K562 (cell line): ENCODE measurements at regions not wholly inside any gene's neighbourhood (a gene's known extent, or its start where the extent isn't known, plus 50 kb on each side); places are given as distances from the start of the nearest gene placed in this dataset.

Experiments
- E2F5 ChIP-seq: sonication (generic); formaldehyde crosslinking; IDR thresholded peaks from 2 replicates; pipeline ENCODE4 v1.8.0; 2022; ENCODE audit warnings: mild to moderate bottlenecking, missing genetic modification reagents
- ELF2 ChIP-seq: fragments of 250-450 bp; sonication (Bioruptor Pico); IDR thresholded peaks from 2 replicates; pipeline ENCODE4 v1.5.0; 2021; ENCODE audit warnings: mild to moderate bottlenecking
- ETS2 ChIP-seq: IDR thresholded peaks from 2 replicates; pipeline ENCODE4 v1.6.1; 2016; ENCODE audit warnings: borderline replicate concordance, missing genetic modification characterization, mild to moderate bottlenecking, moderate library complexity, missing compliant biosample characterization; ENCODE audit not compliant: poor library complexity, severe bottlenecking
- FOXM1 ChIP-seq, 2 experiments: fragments of 450-650 bp in 1 of 2; sonication (generic) in 1 of 2; formaldehyde crosslinking in 1 of 2; IDR thresholded peaks; 2 replicates each; pipeline versions ENCODE4 v1.6.1 to v1.9.0; 2017 to 2022; ENCODE audit warnings: low read depth in 2 of 2, mild to moderate bottlenecking in 2 of 2, missing genetic modification reagents in 1 of 2, moderate library complexity in 1 of 2
- NR3C1 ChIP-seq: sonication (generic); formaldehyde crosslinking; IDR thresholded peaks from 2 replicates; pipeline ENCODE4 v1.8.1; 2022; ENCODE audit warnings: missing genetic modification reagents
- PHTF2 ChIP-seq: fragments of 250-450 bp; sonication (Bioruptor Pico); IDR thresholded peaks from 2 replicates; pipeline ENCODE4 v1.5.0; 2021; ENCODE audit warnings: mild to moderate bottlenecking
- ZNF263 ChIP-seq: sonication (generic); formaldehyde crosslinking; IDR thresholded peaks from 2 replicates; pipeline ENCODE4 v1.8.0; 2022; ENCODE audit warnings: mild to moderate bottlenecking, missing genetic modification reagents, borderline replicate concordance
- ZNF609 ChIP-seq: sonication (generic); formaldehyde crosslinking; IDR thresholded peaks from 2 replicates; pipeline ENCODE4 v1.8.1; 2023; ENCODE audit warnings: missing genetic modification reagents, mild to moderate bottlenecking, borderline replicate concordance
- TF ChIP-seq, protein P1 (sequence below): fragments of 450-650 bp; IDR thresholded peaks from 2 replicates; pipeline ENCODE4 v1.6.1; 2016; ENCODE audit warnings: mild to moderate bottlenecking, moderate library complexity

DNA sequence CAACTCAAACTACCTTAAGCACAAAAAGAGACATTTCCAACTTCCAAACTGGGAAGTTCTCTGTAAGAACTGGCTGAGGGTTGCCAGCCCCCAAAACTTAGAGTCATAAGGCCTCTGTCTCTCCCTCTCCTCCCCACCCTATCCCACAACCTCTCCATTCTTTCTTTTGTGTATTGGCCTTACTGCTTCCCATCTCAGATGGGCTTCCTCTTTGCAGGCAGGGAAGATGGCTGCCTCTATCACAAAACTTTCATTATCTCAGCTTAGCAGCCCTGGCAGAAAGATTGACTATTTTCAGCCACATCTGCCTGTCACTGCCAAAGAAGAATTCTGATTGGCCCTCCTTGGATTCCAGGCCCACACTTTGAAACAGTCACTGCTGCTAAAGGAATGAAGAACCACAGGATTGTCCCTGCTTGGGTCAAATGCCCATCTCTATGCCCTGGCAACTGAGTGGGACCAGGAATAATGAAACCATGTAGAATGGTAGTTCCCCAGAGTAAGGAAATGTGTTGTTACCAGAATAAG lies 58.0 kb upstream of the PRKAR2B start (continued):
- TF ChIP-seq FOXM1 (IDR thresholded peaks at IDR 0.05; ENCODE audit: low read depth) (peak; percentile 47; the same call in 1 of the 2 replicates), FOXM1 (CRISPR knock-in tag; IDR thresholded peaks at IDR 0.05; ENCODE audit: low read depth) (no peak), ZNF263 (CRISPR knock-in tag) (no peak), ETS2 (tag) (no peak), PHTF2 (CRISPR knock-in tag) (no peak), ELF2 (CRISPR knock-in tag) (peak; percentile 68; the same call in 1 of the 2 replicates), ZNF609 (CRISPR knock-in tag) (no peak), NR3C1 (CRISPR knock-in tag) (no peak), E2F5 (CRISPR knock-in tag) (no peak)
- TF ChIP-seq, protein P1, sequence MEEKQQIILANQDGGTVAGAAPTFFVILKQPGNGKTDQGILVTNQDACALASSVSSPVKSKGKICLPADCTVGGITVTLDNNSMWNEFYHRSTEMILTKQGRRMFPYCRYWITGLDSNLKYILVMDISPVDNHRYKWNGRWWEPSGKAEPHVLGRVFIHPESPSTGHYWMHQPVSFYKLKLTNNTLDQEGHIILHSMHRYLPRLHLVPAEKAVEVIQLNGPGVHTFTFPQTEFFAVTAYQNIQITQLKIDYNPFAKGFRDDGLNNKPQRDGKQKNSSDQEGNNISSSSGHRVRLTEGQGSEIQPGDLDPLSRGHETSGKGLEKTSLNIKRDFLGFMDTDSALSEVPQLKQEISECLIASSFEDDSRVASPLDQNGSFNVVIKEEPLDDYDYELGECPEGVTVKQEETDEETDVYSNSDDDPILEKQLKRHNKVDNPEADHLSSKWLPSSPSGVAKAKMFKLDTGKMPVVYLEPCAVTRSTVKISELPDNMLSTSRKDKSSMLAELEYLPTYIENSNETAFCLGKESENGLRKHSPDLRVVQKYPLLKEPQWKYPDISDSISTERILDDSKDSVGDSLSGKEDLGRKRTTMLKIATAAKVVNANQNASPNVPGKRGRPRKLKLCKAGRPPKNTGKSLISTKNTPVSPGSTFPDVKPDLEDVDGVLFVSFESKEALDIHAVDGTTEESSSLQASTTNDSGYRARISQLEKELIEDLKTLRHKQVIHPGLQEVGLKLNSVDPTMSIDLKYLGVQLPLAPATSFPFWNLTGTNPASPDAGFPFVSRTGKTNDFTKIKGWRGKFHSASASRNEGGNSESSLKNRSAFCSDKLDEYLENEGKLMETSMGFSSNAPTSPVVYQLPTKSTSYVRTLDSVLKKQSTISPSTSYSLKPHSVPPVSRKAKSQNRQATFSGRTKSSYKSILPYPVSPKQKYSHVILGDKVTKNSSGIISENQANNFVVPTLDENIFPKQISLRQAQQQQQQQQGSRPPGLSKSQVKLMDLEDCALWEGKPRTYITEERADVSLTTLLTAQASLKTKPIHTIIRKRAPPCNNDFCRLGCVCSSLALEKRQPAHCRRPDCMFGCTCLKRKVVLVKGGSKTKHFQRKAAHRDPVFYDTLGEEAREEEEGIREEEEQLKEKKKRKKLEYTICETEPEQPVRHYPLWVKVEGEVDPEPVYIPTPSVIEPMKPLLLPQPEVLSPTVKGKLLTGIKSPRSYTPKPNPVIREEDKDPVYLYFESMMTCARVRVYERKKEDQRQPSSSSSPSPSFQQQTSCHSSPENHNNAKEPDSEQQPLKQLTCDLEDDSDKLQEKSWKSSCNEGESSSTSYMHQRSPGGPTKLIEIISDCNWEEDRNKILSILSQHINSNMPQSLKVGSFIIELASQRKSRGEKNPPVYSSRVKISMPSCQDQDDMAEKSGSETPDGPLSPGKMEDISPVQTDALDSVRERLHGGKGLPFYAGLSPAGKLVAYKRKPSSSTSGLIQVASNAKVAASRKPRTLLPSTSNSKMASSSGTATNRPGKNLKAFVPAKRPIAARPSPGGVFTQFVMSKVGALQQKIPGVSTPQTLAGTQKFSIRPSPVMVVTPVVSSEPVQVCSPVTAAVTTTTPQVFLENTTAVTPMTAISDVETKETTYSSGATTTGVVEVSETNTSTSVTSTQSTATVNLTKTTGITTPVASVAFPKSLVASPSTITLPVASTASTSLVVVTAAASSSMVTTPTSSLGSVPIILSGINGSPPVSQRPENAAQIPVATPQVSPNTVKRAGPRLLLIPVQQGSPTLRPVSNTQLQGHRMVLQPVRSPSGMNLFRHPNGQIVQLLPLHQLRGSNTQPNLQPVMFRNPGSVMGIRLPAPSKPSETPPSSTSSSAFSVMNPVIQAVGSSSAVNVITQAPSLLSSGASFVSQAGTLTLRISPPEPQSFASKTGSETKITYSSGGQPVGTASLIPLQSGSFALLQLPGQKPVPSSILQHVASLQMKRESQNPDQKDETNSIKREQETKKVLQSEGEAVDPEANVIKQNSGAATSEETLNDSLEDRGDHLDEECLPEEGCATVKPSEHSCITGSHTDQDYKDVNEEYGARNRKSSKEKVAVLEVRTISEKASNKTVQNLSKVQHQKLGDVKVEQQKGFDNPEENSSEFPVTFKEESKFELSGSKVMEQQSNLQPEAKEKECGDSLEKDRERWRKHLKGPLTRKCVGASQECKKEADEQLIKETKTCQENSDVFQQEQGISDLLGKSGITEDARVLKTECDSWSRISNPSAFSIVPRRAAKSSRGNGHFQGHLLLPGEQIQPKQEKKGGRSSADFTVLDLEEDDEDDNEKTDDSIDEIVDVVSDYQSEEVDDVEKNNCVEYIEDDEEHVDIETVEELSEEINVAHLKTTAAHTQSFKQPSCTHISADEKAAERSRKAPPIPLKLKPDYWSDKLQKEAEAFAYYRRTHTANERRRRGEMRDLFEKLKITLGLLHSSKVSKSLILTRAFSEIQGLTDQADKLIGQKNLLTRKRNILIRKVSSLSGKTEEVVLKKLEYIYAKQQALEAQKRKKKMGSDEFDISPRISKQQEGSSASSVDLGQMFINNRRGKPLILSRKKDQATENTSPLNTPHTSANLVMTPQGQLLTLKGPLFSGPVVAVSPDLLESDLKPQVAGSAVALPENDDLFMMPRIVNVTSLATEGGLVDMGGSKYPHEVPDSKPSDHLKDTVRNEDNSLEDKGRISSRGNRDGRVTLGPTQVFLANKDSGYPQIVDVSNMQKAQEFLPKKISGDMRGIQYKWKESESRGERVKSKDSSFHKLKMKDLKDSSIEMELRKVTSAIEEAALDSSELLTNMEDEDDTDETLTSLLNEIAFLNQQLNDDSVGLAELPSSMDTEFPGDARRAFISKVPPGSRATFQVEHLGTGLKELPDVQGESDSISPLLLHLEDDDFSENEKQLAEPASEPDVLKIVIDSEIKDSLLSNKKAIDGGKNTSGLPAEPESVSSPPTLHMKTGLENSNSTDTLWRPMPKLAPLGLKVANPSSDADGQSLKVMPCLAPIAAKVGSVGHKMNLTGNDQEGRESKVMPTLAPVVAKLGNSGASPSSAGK, result no peak
